SJSA1 (cell line): ENCODE measurements at regions not wholly inside any gene's neighbourhood (a gene's known extent, or its start where the extent isn't known, plus 50 kb on each side); places are given as distances from the start of the nearest gene placed in this dataset.
"Not testable (repeated sequence)": the region's sequence is repeated elsewhere in the genome, so short reads cannot be mapped to it uniquely, and the experiment has no call there.

Experiments used
- DNase-seq, 2 experiments: peaks; one replicate each; pipeline ENCODE4 v3.0.0-alpha.2; 2015 to 2020; ENCODE audit warnings: low spot score in 2 of 2, low read depth in 1 of 2
- H3K27ac ChIP-seq: fragments of 250-450 bp; sonication (Bioruptor Pico); 2 replicates; pipeline ENCODE4 v1.5.1; 2020; ENCODE audit warnings: mild to moderate bottlenecking, moderate library complexity
- H3K27me3 ChIP-seq: fragments of 250-450 bp; sonication (Bioruptor Pico); replicated peaks from 2 replicates; pipeline ENCODE4 v1.5.1; 2020; ENCODE audit warnings: mild to moderate bottlenecking, moderate library complexity
- H3K36me3 ChIP-seq: fragments of 250-450 bp; sonication (Bioruptor Pico); 2 replicates; pipeline ENCODE4 v1.5.1; 2020; ENCODE audit warnings: mild to moderate bottlenecking
- H3K4me1 ChIP-seq: fragments of 250-450 bp; sonication (Bioruptor Pico); replicated peaks from 2 replicates; pipeline ENCODE4 v1.6.1; 2021; ENCODE audit warnings: mild to moderate bottlenecking
- H3K4me3 ChIP-seq: fragments of 250-450 bp; sonication (Bioruptor Pico); 2 replicates; pipeline ENCODE4 v1.5.1; 2020; ENCODE audit warnings: mild to moderate bottlenecking
- H3K9me3 ChIP-seq: fragments of 250-450 bp; sonication (Bioruptor Pico); replicated peaks from 2 replicates; pipeline ENCODE4 v1.5.1; 2020; ENCODE audit warnings: mild to moderate bottlenecking

- no peak overlapping the region for H3K4me3 ChIP-seq
- H3K27ac ChIP-seq: no peak overlapping the region
- H3K9me3 ChIP-seq: peaks cover 6% of the 10 kb centered on the region; the same call in 1 of the 2 replicates
- DNase-seq: no peak
- H3K27me3 ChIP-seq: no peaks in the 10 kb centered on the region
- H3K36me3 ChIP-seq: no peaks in the 10 kb centered on the region
- H3K4me1 ChIP-seq: no peaks in the 10 kb centered on the region
Observed at GRCh38 chr7:145700488-145700887, 416.1 kb upstream of the CNTNAP2 start.

- Histone ChIP-seq H3K27ac (no peak overlapping the region), H3K4me3 (no peak overlapping the region), H3K27me3 (no peaks in the 10 kb centered on the region), H3K36me3 (no peaks in the 10 kb centered on the region), H3K9me3 (peaks cover 6% of the 10 kb centered on the region; the same call in 1 of the 2 replicates), H3K4me1 (no peaks in the 10 kb centered on the region)
- no peak for DNase-seq
Observed at GRCh38 chr7:145698526-145699262, 417.9 kb upstream of the CNTNAP2 start.

- not testable (repeated sequence) for H3K9me3 ChIP-seq, H3K4me3 ChIP-seq, DNase-seq, H3K36me3 ChIP-seq, H3K27me3 ChIP-seq, H3K27ac ChIP-seq, H3K4me1 ChIP-seq
Observed at GRCh38 chr7:145697412-145698107, 419.0 kb upstream of the CNTNAP2 start.

GRCh38 chr7:145696071-145696470 lies 420.5 kb upstream of the CNTNAP2 start:
- no peaks in the 10 kb centered on the region for H3K27me3 ChIP-seq
- no peaks in the 10 kb centered on the region for H3K36me3 ChIP-seq
- no peak for DNase-seq
- H3K4me3 ChIP-seq: no peak overlapping the region
- H3K4me1 ChIP-seq: no peaks in the 10 kb centered on the region
- peaks cover 10% of the 10 kb centered on the region; the same call in 1 of the 2 replicates for H3K9me3 ChIP-seq
- H3K27ac ChIP-seq: no peak overlapping the region

- Histone ChIP-seq H3K4me1 (no peaks in the 10 kb centered on the region), H3K27ac (no peak overlapping the region), H3K4me3 (no peak overlapping the region), H3K27me3 (no peaks in the 10 kb centered on the region), H3K9me3 (0 out of 2 replicates have a peak, but pooled peaks cover 4% of the 10 kb centered on the region), H3K36me3 (no peaks in the 10 kb centered on the region)
- DNase-seq: no peak
Observed at GRCh38 chr7:145692237-145692950, 424.2 kb upstream of the CNTNAP2 start.

- DNase-seq: no peak
- Histone ChIP-seq H3K4me1 (no peaks in the 10 kb centered on the region), H3K27me3 (no peaks in the 10 kb centered on the region), H3K4me3 (no peak overlapping the region), H3K27ac (no peak overlapping the region), H3K9me3 (0 out of 2 replicates have a peak, but pooled peaks cover 4% of the 10 kb centered on the region), H3K36me3 (no peaks in the 10 kb centered on the region)
Observed at GRCh38 chr7:145691377-145691914, 425.2 kb upstream of the CNTNAP2 start.

GRCh38 chr7:145681646-145682045 lies 435.0 kb upstream of the CNTNAP2 start:
- H3K27me3 ChIP-seq: no peaks in the 10 kb centered on the region
- no peaks in the 10 kb centered on the region; the same call in 1 of the 2 replicates for H3K9me3 ChIP-seq
- H3K4me3 ChIP-seq: no peak overlapping the region
- H3K4me1 ChIP-seq: no peaks in the 10 kb centered on the region
- H3K27ac ChIP-seq: no peak overlapping the region
- no peaks in the 10 kb centered on the region for H3K36me3 ChIP-seq
- DNase-seq: no peak

GRCh38 chr7:145681159-145681558 lies 435.4 kb upstream of the CNTNAP2 start:
- no peak for DNase-seq
- H3K4me3 ChIP-seq: no peak overlapping the region
- H3K27ac ChIP-seq: no peak overlapping the region
- no peaks in the 10 kb centered on the region for H3K4me1 ChIP-seq
- no peaks in the 10 kb centered on the region for H3K27me3 ChIP-seq
- no peaks in the 10 kb centered on the region; the same call in 1 of the 2 replicates for H3K9me3 ChIP-seq
- no peaks in the 10 kb centered on the region for H3K36me3 ChIP-seq

GRCh38 chr7:145665499-145666258 lies 450.9 kb upstream of the CNTNAP2 start:
- 0 out of 2 replicates have a peak, but pooled peaks cover 6% of the 10 kb centered on the region for H3K9me3 ChIP-seq
- H3K36me3 ChIP-seq: no peaks in the 10 kb centered on the region
- H3K27me3 ChIP-seq: no peaks in the 10 kb centered on the region
- no peak for DNase-seq
- H3K4me3 ChIP-seq: no peak overlapping the region
- H3K4me1 ChIP-seq: no peaks in the 10 kb centered on the region
- no peak overlapping the region for H3K27ac ChIP-seq

GRCh38 chr7:145655666-145656065 lies 460.9 kb upstream of the CNTNAP2 start:
- no peaks in the 10 kb centered on the region for H3K9me3 ChIP-seq
- no peaks in the 10 kb centered on the region for H3K27me3 ChIP-seq
- no peak overlapping the region for H3K27ac ChIP-seq
- H3K4me1 ChIP-seq: no peaks in the 10 kb centered on the region
- DNase-seq: no peak
- no peak overlapping the region for H3K4me3 ChIP-seq
- no peaks in the 10 kb centered on the region for H3K36me3 ChIP-seq

- DNase-seq: no peak
Observed at GRCh38 chr7:145645135-145645515, 471.5 kb upstream of the CNTNAP2 start.

GRCh38 chr7:145644426-145645134 lies 472.0 kb upstream of the CNTNAP2 start:
- Histone ChIP-seq H3K4me1 (no peaks in the 10 kb centered on the region), H3K4me3 (no peak overlapping the region)
- DNase-seq: no peak

More at GRCh38 chr7:145645135-145645515, 471.5 kb upstream of the CNTNAP2 start:
- H3K27me3 ChIP-seq: no peaks in the 10 kb centered on the region
- peaks cover 3% of the 10 kb centered on the region; the same call in 1 of the 2 replicates for H3K9me3 ChIP-seq
- H3K27ac ChIP-seq: no peak overlapping the region
- H3K4me1 ChIP-seq: no peaks in the 10 kb centered on the region
- H3K4me3 ChIP-seq: no peak overlapping the region
- H3K36me3 ChIP-seq: no peaks in the 10 kb centered on the region

More at GRCh38 chr7:145644426-145645134, 472.0 kb upstream of the CNTNAP2 start:
- Histone ChIP-seq H3K9me3 (peaks cover 3% of the 10 kb centered on the region; the same call in 1 of the 2 replicates), H3K27ac (no peak overlapping the region), H3K36me3 (no peaks in the 10 kb centered on the region), H3K27me3 (no peaks in the 10 kb centered on the region)
